HepG2 (cell line): ENCODE measurements at regions not wholly inside any gene's neighbourhood (a gene's known extent, or its start where the extent isn't known, plus 50 kb on each side); places are given as distances from the start of the nearest gene placed in this dataset.

Experiments used
- ATAC-seq: fragments of 200-7000 bp; cut with Tn5 transposase; 3 replicates; pipeline ENCODE4 v1.9.1; 2020; ENCODE audit warnings: mild to moderate bottlenecking, moderate library complexity
- BruUV-seq: library from RNA; stranded (reverse); fragments of 400-500 nt; replicated peaks from 2 replicates; lab custom pipeline; 2021; lab: Mats Ljungman, UMichigan
- CTCF ChIA-PET: fragments of 300-600 bp; formaldehyde crosslinking; extraction: SDS; loops from one replicate; lab custom pipeline; 2021; ENCODE audit warnings: low total read pairs, inconsistent platforms, low intra/inter-chr PET ratio; lab: Yijun Ruan, JAX
- POLR2A ChIA-PET: fragments of 350-600 bp; sonication (Branson Sonifier 250); formaldehyde crosslinking; loops from one replicate; lab custom pipeline; 2020; ENCODE audit warnings: antibody characterized with exemption, inconsistent platforms; lab: Yijun Ruan, JAX
- DNase-seq: peaks from one replicate; pipeline ENCODE4 v3.0.0-alpha.2; 2015; ENCODE audit warnings: low spot score
- FAIRE-seq: peaks from 3 replicates; lab custom pipeline; 2011; peaks lifted over from hg19 to GRCh38; lab: Jason Lieb, UNC
- H2AFZ ChIP-seq: one replicate; pipeline ENCODE4 v1.6.1; 2011; ENCODE audit warnings: low read length, inconsistent platforms
- H3K27ac ChIP-seq: fragments of 300-600 bp; 3 replicates; pipeline ENCODE4 v1.8.0; 2011; ENCODE audit warnings: mixed run types, mild to moderate bottlenecking, mixed read lengths, low read length, inconsistent platforms; ENCODE audit not compliant: insufficient read depth; ENCODE audit errors: extremely low read length
- H3K27me3 ChIP-seq, 2 experiments: fragments of 200-600 bp in 1 of 2; 2 replicates in 1 of 2; 3 replicates in 1 of 2; pipeline versions ENCODE4 v1.6.0 to v1.8.0; 2011; ENCODE audit warnings: low read length in 2 of 2, mild to moderate bottlenecking in 2 of 2, moderate library complexity in 2 of 2, inconsistent platforms in 1 of 2; ENCODE audit not compliant: insufficient read depth in 2 of 2, control insufficient read depth in 1 of 2
- H3K36me3 ChIP-seq, 2 experiments: fragments of 200-600 bp in 1 of 2; replicated peaks in 1 of 2; 2 replicates in 1 of 2; 3 replicates in 1 of 2; pipeline versions ENCODE4 v1.5.1 to v1.8.0; 2011; ENCODE audit warnings: low read length in 2 of 2, inconsistent platforms in 1 of 2; ENCODE audit not compliant: insufficient read depth in 2 of 2, control insufficient read depth in 1 of 2
- H3K4me1 ChIP-seq: 2 replicates; pipeline ENCODE4 v1.5.1; 2012; ENCODE audit warnings: low read length, inconsistent platforms; ENCODE audit not compliant: insufficient read depth
- H3K4me2 ChIP-seq: 2 replicates; pipeline ENCODE4 v1.6.0; 2011; ENCODE audit warnings: low read depth, low read length, inconsistent platforms
- H3K4me3 ChIP-seq, 3 experiments: fragments of 200-600 bp in 1 of 3; sonication (generic), shearing (Covaris generic) in 1 of 3; replicated peaks in 1 of 3; 2 replicates each; pipeline ENCODE4 v1.5.1; 2011 to 2016; ENCODE audit warnings: low read length in 3 of 3, inconsistent platforms in 2 of 3, low read depth in 2 of 3, mild to moderate bottlenecking in 2 of 3, control low read depth in 1 of 3, mixed read lengths in 1 of 3; ENCODE audit not compliant: insufficient read depth in 1 of 3
- H3K79me2 ChIP-seq: one replicate; pipeline ENCODE4 v1.6.1; 2011; ENCODE audit warnings: low read length, inconsistent platforms; ENCODE audit not compliant: insufficient read depth
- H3K9ac ChIP-seq: 2 replicates; pipeline ENCODE4 v1.6.0; 2011; ENCODE audit warnings: mild to moderate bottlenecking, low read depth, low read length, inconsistent platforms; ENCODE audit not compliant: insufficient read depth
- H3K9me3 ChIP-seq: 2 replicates; pipeline ENCODE4 v1.5.1; 2012; ENCODE audit warnings: mild to moderate bottlenecking, low read length
- H4K20me1 ChIP-seq: 2 replicates; pipeline ENCODE4 v1.6.0; 2011; ENCODE audit warnings: inconsistent platforms, mild to moderate bottlenecking, low read length, moderate library complexity; ENCODE audit not compliant: insufficient read depth
- GATA4 ChIP-seq: sonication (generic); IDR thresholded peaks from 2 replicates; pipeline ENCODE4 v1.6.1; 2016; ENCODE audit warnings: antibody characterized with exemption, low read depth, borderline replicate concordance
- KDM2A ChIP-seq: sonication (generic); formaldehyde crosslinking; IDR thresholded peaks from 2 replicates; pipeline ENCODE4 v1.4.0; 2020; ENCODE audit warnings: low read depth, missing genetic modification reagents, borderline replicate concordance
- MYC ChIP-seq: sonication (generic); formaldehyde crosslinking; IDR thresholded peaks from 2 replicates; pipeline ENCODE4 v1.9.0; 2021; ENCODE audit warnings: missing genetic modification reagents, borderline replicate concordance
- NFYC ChIP-seq: IDR thresholded peaks from 2 replicates; pipeline ENCODE4 v1.6.1; 2016; ENCODE audit warnings: missing genetic modification reagents, missing compliant biosample characterization
- TCF7 ChIP-seq: sonication (generic); IDR thresholded peaks from 2 replicates; pipeline ENCODE4 v1.6.1; 2016; ENCODE audit warnings: antibody characterized with exemption, low read depth
- U2AF1 ChIP-seq: fragments of 200-400 bp; formaldehyde crosslinking; optimal IDR thresholded peaks from 2 replicates; pipeline ENCODE3; 2017; ENCODE audit warnings: mild to moderate bottlenecking, low read depth, low read length
- XRCC5 ChIP-seq: fragments of 200-400 bp; formaldehyde crosslinking; optimal IDR thresholded peaks from 2 replicates; pipeline ENCODE3; 2017; ENCODE audit warnings: mild to moderate bottlenecking, low read length
- ZBTB7B ChIP-seq: sonication (generic); formaldehyde crosslinking; IDR thresholded peaks from 2 replicates; pipeline ENCODE4 v1.4.0; 2020; ENCODE audit warnings: missing genetic modification reagents
- ZNF160 ChIP-seq: sonication (generic); formaldehyde crosslinking; IDR thresholded peaks from 2 replicates; pipeline ENCODE4 v1.8.0; 2022; ENCODE audit warnings: mild to moderate bottlenecking, inconsistent platforms, missing genetic modification reagents
- ZNF263 ChIP-seq: sonication (generic); formaldehyde crosslinking; IDR thresholded peaks from 2 replicates; pipeline ENCODE4 v1.4.0; 2020; ENCODE audit warnings: missing genetic modification reagents
- ZNF841 ChIP-seq: sonication (generic); formaldehyde crosslinking; IDR thresholded peaks from 2 replicates; pipeline ENCODE4 v1.8.1; 2023; ENCODE audit warnings: missing genetic modification reagents, borderline replicate concordance
- WGBS: methylation state at CpG from one replicate; pipeline ENCODE4 v1.1.6; 2017; ENCODE audit warnings: low lambda C conversion rate; 5-methylcytosine and 5-hydroxymethylcytosine counted together
- in situ Hi-C: cut with HindIII; loops from 2 replicates; pipeline ENCODE4 v1.10.0; 2017; ENCODE audit warnings: low pct_unique_long_range_greater_than_20kb; ENCODE audit not compliant: extremely low pct_ligation_motif_present
- intact Hi-C: fragments of 100-400 bp; cut with micrococcal nuclease; formaldehyde crosslinking; loops from one replicate; pipeline ENCODE4 v1.10.0; 2022; ENCODE audit not compliant: unreplicated experiment
- TF ChIP-seq, protein P1 (sequence below): sonication (generic); formaldehyde crosslinking; IDR thresholded peaks from 2 replicates; pipeline ENCODE4 v1.5.0; 2020; ENCODE audit warnings: mild to moderate bottlenecking, low read depth, missing genetic modification reagents, borderline replicate concordance
- TF ChIP-seq, protein P2 (sequence below): IDR thresholded peaks from 2 replicates; pipeline ENCODE4 v1.6.1; 2016; ENCODE audit warnings: control low read depth
- TF ChIP-seq, protein P3 (sequence below): sonication (generic); formaldehyde crosslinking; IDR thresholded peaks from 2 replicates; pipeline ENCODE4 v1.5.1; 2020; ENCODE audit warnings: mild to moderate bottlenecking, missing genetic modification reagents, moderate library complexity
- TF ChIP-seq, protein P4 (sequence below): IDR thresholded peaks from 2 replicates; pipeline ENCODE4 v1.4.0; 2020; ENCODE audit warnings: mild to moderate bottlenecking, missing genetic modification reagents

DNA sequence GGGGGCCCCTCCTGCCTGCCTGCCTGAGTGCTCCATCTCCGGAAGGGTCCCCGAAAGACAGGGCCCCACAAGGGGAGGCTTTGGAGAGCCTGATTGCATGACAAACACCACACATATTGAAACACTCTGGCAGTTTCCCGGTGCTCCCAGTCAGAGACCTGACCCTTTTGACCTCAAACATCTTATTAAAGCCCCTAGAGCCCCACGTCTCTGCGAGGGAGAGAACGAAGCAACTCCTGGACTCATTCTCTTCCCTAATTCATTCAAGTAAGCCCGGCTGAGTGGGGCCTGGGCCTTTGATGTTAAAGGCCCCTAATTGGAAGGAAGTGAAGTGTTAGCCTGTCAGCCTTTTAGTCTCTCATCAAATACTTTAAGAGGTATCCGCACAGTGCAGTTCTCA lies 335.6 kb downstream of the CYRIA start:
- in situ Hi-C loops (no loop called here), intact Hi-C loops (no loop called here)
- Histone ChIP-seq H3K4me1 (peaks cover 20% of the 10 kb centered on the region), H3K27me3 (peaks cover 0 to 4% of the 10 kb centered on the region in 2 experiments; a peak in 3 of 5 replicates), H2AFZ (no peak overlapping the region), H3K9ac (no peak overlapping the region), H3K4me2 (peak overlapping the region; percentile 64), H3K79me2 (no peaks in the 10 kb centered on the region), H3K4me3 (peak overlapping the region in 2 of 3 experiments; percentile 29 to 35; a peak in 4 of 6 replicates), H3K9me3 (no peaks in the 10 kb centered on the region), H3K36me3 (no peaks in the 10 kb centered on the region), H3K27ac (no peak overlapping the region), H4K20me1 (no peaks in the 10 kb centered on the region)
- ChIA-PET POLR2A (interaction anchor here (0.8 to 1.7 kb wide), 2 partner anchors 16 to 95 kb away, joined by 4 to 6 read pairs; no protein-coding TSS in a partner anchor), CTCF (no interaction called here)
- DNase-seq (peak; percentile 15), ATAC-seq (peak; percentile 48), FAIRE-seq (no peak)
- BruUV-seq: TSS peak; percentile 91
- 0% methylated on average over 8 of the region's 8 CpGs for WGBS
- TF ChIP-seq TCF7 (0 out of 2 replicates have a peak, but pooled peaks have one; percentile 12), U2AF1 (no peak), ZNF160 (no peak), ZBTB7B (CRISPR knock-in tag) (0 out of 2 replicates have a peak, but pooled peaks have one; percentile 4), ZNF841 (no peak), ZNF263 (CRISPR knock-in tag) (peak; percentile 82), MYC (CRISPR knock-in tag) (no peak), XRCC5 (no peak), GATA4 (no peak), NFYC (no peak), KDM2A (no peak)
- TF ChIP-seq, protein P1, sequence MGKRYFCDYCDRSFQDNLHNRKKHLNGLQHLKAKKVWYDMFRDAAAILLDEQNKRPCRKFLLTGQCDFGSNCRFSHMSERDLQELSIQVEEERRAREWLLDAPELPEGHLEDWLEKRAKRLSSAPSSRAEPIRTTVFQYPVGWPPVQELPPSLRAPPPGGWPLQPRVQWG (CRISPR knock-in tag): no peak
- TF ChIP-seq, protein P2, sequence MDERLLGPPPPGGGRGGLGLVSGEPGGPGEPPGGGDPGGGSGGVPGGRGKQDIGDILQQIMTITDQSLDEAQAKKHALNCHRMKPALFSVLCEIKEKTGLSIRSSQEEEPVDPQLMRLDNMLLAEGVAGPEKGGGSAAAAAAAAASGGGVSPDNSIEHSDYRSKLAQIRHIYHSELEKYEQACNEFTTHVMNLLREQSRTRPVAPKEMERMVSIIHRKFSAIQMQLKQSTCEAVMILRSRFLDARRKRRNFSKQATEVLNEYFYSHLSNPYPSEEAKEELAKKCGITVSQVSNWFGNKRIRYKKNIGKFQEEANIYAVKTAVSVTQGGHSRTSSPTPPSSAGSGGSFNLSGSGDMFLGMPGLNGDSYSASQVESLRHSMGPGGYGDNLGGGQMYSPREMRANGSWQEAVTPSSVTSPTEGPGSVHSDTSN: no peak
- TF ChIP-seq, protein P3, sequence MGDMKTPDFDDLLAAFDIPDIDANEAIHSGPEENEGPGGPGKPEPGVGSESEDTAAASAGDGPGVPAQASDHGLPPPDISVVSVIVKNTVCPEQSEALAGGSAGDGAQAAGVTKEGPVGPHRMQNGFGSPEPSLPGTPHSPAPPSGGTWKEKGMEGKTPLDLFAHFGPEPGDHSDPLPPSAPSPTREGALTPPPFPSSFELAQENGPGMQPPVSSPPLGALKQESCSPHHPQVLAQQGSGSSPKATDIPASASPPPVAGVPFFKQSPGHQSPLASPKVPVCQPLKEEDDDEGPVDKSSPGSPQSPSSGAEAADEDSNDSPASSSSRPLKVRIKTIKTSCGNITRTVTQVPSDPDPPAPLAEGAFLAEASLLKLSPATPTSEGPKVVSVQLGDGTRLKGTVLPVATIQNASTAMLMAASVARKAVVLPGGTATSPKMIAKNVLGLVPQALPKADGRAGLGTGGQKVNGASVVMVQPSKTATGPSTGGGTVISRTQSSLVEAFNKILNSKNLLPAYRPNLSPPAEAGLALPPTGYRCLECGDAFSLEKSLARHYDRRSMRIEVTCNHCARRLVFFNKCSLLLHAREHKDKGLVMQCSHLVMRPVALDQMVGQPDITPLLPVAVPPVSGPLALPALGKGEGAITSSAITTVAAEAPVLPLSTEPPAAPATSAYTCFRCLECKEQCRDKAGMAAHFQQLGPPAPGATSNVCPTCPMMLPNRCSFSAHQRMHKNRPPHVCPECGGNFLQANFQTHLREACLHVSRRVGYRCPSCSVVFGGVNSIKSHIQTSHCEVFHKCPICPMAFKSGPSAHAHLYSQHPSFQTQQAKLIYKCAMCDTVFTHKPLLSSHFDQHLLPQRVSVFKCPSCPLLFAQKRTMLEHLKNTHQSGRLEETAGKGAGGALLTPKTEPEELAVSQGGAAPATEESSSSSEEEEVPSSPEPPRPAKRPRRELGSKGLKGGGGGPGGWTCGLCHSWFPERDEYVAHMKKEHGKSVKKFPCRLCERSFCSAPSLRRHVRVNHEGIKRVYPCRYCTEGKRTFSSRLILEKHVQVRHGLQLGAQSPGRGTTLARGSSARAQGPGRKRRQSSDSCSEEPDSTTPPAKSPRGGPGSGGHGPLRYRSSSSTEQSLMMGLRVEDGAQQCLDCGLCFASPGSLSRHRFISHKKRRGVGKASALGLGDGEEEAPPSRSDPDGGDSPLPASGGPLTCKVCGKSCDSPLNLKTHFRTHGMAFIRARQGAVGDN (CRISPR knock-in tag): no peak
- TF ChIP-seq, protein P4, sequence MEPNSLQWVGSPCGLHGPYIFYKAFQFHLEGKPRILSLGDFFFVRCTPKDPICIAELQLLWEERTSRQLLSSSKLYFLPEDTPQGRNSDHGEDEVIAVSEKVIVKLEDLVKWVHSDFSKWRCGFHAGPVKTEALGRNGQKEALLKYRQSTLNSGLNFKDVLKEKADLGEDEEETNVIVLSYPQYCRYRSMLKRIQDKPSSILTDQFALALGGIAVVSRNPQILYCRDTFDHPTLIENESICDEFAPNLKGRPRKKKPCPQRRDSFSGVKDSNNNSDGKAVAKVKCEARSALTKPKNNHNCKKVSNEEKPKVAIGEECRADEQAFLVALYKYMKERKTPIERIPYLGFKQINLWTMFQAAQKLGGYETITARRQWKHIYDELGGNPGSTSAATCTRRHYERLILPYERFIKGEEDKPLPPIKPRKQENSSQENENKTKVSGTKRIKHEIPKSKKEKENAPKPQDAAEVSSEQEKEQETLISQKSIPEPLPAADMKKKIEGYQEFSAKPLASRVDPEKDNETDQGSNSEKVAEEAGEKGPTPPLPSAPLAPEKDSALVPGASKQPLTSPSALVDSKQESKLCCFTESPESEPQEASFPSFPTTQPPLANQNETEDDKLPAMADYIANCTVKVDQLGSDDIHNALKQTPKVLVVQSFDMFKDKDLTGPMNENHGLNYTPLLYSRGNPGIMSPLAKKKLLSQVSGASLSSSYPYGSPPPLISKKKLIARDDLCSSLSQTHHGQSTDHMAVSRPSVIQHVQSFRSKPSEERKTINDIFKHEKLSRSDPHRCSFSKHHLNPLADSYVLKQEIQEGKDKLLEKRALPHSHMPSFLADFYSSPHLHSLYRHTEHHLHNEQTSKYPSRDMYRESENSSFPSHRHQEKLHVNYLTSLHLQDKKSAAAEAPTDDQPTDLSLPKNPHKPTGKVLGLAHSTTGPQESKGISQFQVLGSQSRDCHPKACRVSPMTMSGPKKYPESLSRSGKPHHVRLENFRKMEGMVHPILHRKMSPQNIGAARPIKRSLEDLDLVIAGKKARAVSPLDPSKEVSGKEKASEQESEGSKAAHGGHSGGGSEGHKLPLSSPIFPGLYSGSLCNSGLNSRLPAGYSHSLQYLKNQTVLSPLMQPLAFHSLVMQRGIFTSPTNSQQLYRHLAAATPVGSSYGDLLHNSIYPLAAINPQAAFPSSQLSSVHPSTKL (CRISPR knock-in tag): no peak
